ENCODE measurements at regions not wholly inside any gene's neighbourhood (a gene's known extent, or its start where the extent isn't known, plus 50 kb on each side); places are given as distances from the start of the nearest gene placed in this dataset.

- intact Hi-C loops (cut with micrococcal nuclease): no loop called here
- Histone ChIP-seq H4K5ac (ENCODE audit: low read depth, low read length) (no peak overlapping the region), H2BK120ac (ENCODE audit: low read depth, low read length) (no peak overlapping the region), H4K8ac (ENCODE audit: low read depth in 2 of 2, low read length in 2 of 2) (no peak overlapping the region), H3K4ac (ENCODE audit: low read depth, low read length) (no peak overlapping the region), H3K9me1 (ENCODE audit: insufficient read depth, low read length) (no peaks in the 10 kb centered on the region), H3K23ac (ENCODE audit: low read depth, low read length) (no peak overlapping the region), H3K9me3 (ENCODE audit: control insufficient read depth, insufficient read depth, low read length) (no peaks in the 10 kb centered on the region), H2BK5ac (ENCODE audit: low read depth, low read length, poor library complexity, severe bottlenecking) (no peak overlapping the region), H3K36me3 (ENCODE audit: control insufficient read depth, insufficient read depth, low read length) (no peaks in the 10 kb centered on the region), H3K79me1 (ENCODE audit: low read depth in 1 of 2, low read length in 2 of 2) (no peaks in the 10 kb centered on the region), H2BK15ac (ENCODE audit: low read depth, low read length) (no peak overlapping the region), H3K27ac (ENCODE audit: insufficient read depth, low read length) (no peak overlapping the region), H3K4me3 (ENCODE audit: insufficient read depth, low read depth, low read length) (no peak overlapping the region), H3K56ac (ENCODE audit: extremely low read depth, insufficient read depth, low read length) (no peak overlapping the region), H2AK9ac (replicated peaks; ENCODE audit: low read depth, low read length, poor library complexity) (no peak overlapping the region), H3K18ac (ENCODE audit: low read depth, low read length) (no peak overlapping the region), H2BK20ac (ENCODE audit: low read depth, low read length) (no peak overlapping the region), H2AK5ac (ENCODE audit: low read depth, low read length) (no peak overlapping the region), H4K91ac (ENCODE audit: insufficient read depth, low read depth, low read length) (no peak overlapping the region), H3K4me2 (ENCODE audit: low read depth, low read length) (no peak overlapping the region), H3K9ac (ENCODE audit: low read depth, low read length) (no peak overlapping the region), H4K20me1 (ENCODE audit: insufficient read depth, low read length) (no peaks in the 10 kb centered on the region), H3K14ac (replicated peaks; ENCODE audit: low read depth, low read length) (no peak overlapping the region), H3K4me1 (ENCODE audit: control insufficient read depth, insufficient read depth, low read length) (no peaks in the 10 kb centered on the region), H2AFZ (replicated peaks; ENCODE audit: low read length, poor library complexity) (no peak overlapping the region), H3K27me3 (ENCODE audit: control insufficient read depth, insufficient read depth, low read length) (no peaks in the 10 kb centered on the region)
- in situ Hi-C loops (cut with MboI; ENCODE audit: low sequenced_read_pairs): no loop called here
- dilution Hi-C loops (cut with HindIII; ENCODE audit: low sequenced_read_pairs, unreplicated experiment): no loop called here
- TF ChIP-seq, protein P1, sequence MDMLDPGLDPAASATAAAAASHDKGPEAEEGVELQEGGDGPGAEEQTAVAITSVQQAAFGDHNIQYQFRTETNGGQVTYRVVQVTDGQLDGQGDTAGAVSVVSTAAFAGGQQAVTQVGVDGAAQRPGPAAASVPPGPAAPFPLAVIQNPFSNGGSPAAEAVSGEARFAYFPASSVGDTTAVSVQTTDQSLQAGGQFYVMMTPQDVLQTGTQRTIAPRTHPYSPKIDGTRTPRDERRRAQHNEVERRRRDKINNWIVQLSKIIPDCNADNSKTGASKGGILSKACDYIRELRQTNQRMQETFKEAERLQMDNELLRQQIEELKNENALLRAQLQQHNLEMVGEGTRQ (IDR thresholded peaks at IDR 0.05; ENCODE audit: low read depth, low read length): no peak
- TF ChIP-seq RCOR1 (IDR thresholded peaks at IDR 0.05; ENCODE audit: insufficient replicate concordance, low read length) (no peak), CTCF (conservative IDR thresholded peaks at IDR 0.05; ENCODE audit: low read depth, low read length) (no peak), RFX5 (IDR thresholded peaks at IDR 0.05; ENCODE audit: low read depth, low read length) (no peak), POLR2A (IDR thresholded peaks at IDR 0.05; ENCODE audit: low read depth, low read length) (no peak)
- whole genome bisulfite sequencing, 2 experiments (ENCODE audit: extremely low coverage in 2 of 2, insufficient read length in 1 of 2): no CpG with 5 or more reads among the region's 2 CpGs
- ATAC-seq (ENCODE audit: low read depth) (no peak), DNase-seq (no peak)
- ChIA-PET CTCF (no interaction called here), POLR2A (ENCODE audit: unreplicated experiment) (no interaction called here)
- BruUV-seq (replicated peaks): no TSS peak
These were observed 407.1 kb downstream of the MDFIC start for GRCh38 chr7:115329006-115329405.
